ENCODE measurements at regions not wholly inside any gene's neighbourhood (a gene's known extent, or its start where the extent isn't known, plus 50 kb on each side); places are given as distances from the start of the nearest gene placed in this dataset.
A peak's percentile ranks its signal among the peaks of the same experiment; 100 is the strongest.

DNA sequence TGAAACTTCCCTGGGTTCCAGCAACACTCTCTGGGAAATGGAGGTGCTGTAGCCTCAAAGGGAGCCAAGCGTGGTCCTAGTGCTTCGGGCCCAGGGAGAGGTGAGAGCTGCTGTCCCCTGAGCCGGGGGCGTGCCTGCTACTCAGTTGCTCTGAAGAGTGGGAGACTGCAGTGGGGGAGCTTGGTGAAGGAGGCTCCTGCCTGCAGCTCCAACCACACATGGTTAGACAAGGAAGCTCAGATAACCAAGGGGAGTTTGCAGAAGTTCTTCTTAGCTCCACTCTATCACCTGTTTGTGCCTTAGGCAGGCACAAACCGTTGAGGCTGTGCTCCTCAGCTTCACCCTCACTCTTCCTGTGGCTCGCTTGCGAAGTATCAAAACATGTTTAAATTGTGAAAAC is 53.6 kb upstream of the TRPM1 start:
- no peak for FAIRE-seq
- POLR2A ChIA-PET (ENCODE audit: partially characterized antibody): interaction anchor here (0.7 kb wide), 1 partner anchor 296 kb away, joined by 3 read pairs; no protein-coding TSS in a partner anchor

More for the DNA sequence above, 53.6 kb upstream of the TRPM1 start:
- no peak overlapping the region for H3K56ac ChIP-seq (replicated peaks; ENCODE audit: insufficient read length, low read depth, low read length)
- no peak overlapping the region for H3K27ac ChIP-seq (ENCODE audit: low read depth, low read length)
- H3K9ac ChIP-seq (replicated peaks in 1 of 4; ENCODE audit: extremely low read depth in 1 of 4, low read depth in 3 of 4, low read length in 3 of 4): no peak overlapping the region
- H3K9me3 ChIP-seq (ENCODE audit: insufficient read depth in 2 of 2, low read depth in 1 of 2, low read length in 1 of 2): peaks cover 0 to 2% of the 10 kb centered on the region in 2 experiments; a peak in 2 of 4 replicates
- WGBS, 2 experiments (ENCODE audit: extremely low coverage in 1 of 2, insufficient coverage in 1 of 2, insufficient read length in 1 of 2, insufficient replicate concordance in 2 of 2, low coverage in 1 of 2, low lambda C conversion rate in 2 of 2, missing lambda C conversion rate in 1 of 2): 83% methylated on average over 7 of the region's 7 CpGs; no CpG with 5 or more reads in 1 of the 2 experiments
- H2BK20ac ChIP-seq (ENCODE audit: low read length): no peak overlapping the region; the same call in 1 of the 2 replicates
- H2BK120ac ChIP-seq (replicated peaks; ENCODE audit: low read depth, low read length): peak overlapping the region; percentile 92
- no peaks in the 10 kb centered on the region for H4K20me1 ChIP-seq (replicated peaks in 1 of 2; ENCODE audit: control insufficient read depth in 1 of 2, insufficient read depth in 2 of 2, low read length in 2 of 2)
- no peak overlapping the region for H3K4me3 ChIP-seq (ENCODE audit: extremely low read depth in 1 of 4, insufficient read depth in 2 of 4, low read depth in 3 of 4, low read length in 4 of 4)
- H2AFZ ChIP-seq (ENCODE audit: low read length): no peak overlapping the region; the same call in 1 of the 2 replicates
- H3K27me3 ChIP-seq (replicated peaks in 1 of 4; ENCODE audit: control insufficient read depth in 3 of 4, extremely low read depth in 1 of 4, insufficient read depth in 3 of 4, low read length in 3 of 4): no peaks in the 10 kb centered on the region
- no peak for DNase-seq (ENCODE audit: low read depth in 1 of 2, low spot score in 2 of 2)
- H3K4ac ChIP-seq (replicated peaks; ENCODE audit: insufficient read length, low read depth, low read length): peak overlapping the region; percentile 58
- peaks cover 0 to 28% (median 22%) of the 10 kb centered on the region in 4 experiments; a peak in 6 of 7 replicates for H3K4me1 ChIP-seq (replicated peaks in 1 of 4; ENCODE audit: control insufficient read depth in 3 of 4, insufficient read depth in 4 of 4, low read length in 3 of 4)
- H2BK5ac ChIP-seq (ENCODE audit: low read depth, low read length): peak overlapping the region; percentile 77; the same call in 1 of the 2 replicates
- H4K91ac ChIP-seq (replicated peaks; ENCODE audit: insufficient read length, low read length): peak overlapping the region; percentile 94
- H3K18ac ChIP-seq (ENCODE audit: extremely low read depth, low read length): peak overlapping the region; percentile 24; the same call in 1 of the 2 replicates
- TF ChIP-seq RBBP5 (IDR thresholded peaks at IDR 0.05; ENCODE audit: borderline replicate concordance, low read depth, low read length) (no peak), CREB1 (IDR thresholded peaks at IDR 0.05) (no peak), CHD1 (IDR thresholded peaks at IDR 0.05; ENCODE audit: low read depth, low read length) (no peak), NANOG (IDR thresholded peaks at IDR 0.05; ENCODE audit: insufficient read depth, low read depth, low read length, poor library complexity, severe bottlenecking) (no peak), RAD21 (IDR thresholded peaks at IDR 0.05 in 1 of 2, conservative IDR thresholded peaks at IDR 0.05 in 1 of 2; ENCODE audit: low read depth in 2 of 2, low read length in 2 of 2) (no peak), SP2 (IDR thresholded peaks at IDR 0.05; ENCODE audit: low read length) (no peak)
- no peaks in the 10 kb centered on the region for H3K36me3 ChIP-seq (ENCODE audit: control insufficient read depth in 2 of 4, insufficient read depth in 4 of 4, low read length in 3 of 4)
- H2AK5ac ChIP-seq (ENCODE audit: low read depth, low read length): no peak overlapping the region
- CTCF ChIA-PET (ENCODE audit: partially characterized antibody): interaction anchor here (0.7 to 1.6 kb wide), 4 partner anchors 9 to 333 kb away, joined by 3 to 6 read pairs (median 4); no protein-coding TSS in a partner anchor
- no peak overlapping the region for H3K4me2 ChIP-seq (ENCODE audit: insufficient read depth in 1 of 2, low read depth in 2 of 2, low read length in 2 of 2)
- no peaks in the 10 kb centered on the region for H3K79me1 ChIP-seq (ENCODE audit: low read depth, low read length)
- H4K5ac ChIP-seq (ENCODE audit: insufficient read length, low read depth, low read length): peak overlapping the region; percentile 23
- peak overlapping the region; percentile 35; the same call in 1 of the 2 replicates for H2BK12ac ChIP-seq (ENCODE audit: low read depth, low read length)
- peak overlapping the region; percentile 51 for H4K8ac ChIP-seq (ENCODE audit: extremely low read depth, insufficient read depth, low read length)
- no peaks in the 10 kb centered on the region for H3K23me2 ChIP-seq (ENCODE audit: low read depth, low read length)
- H3K79me2 ChIP-seq (ENCODE audit: control insufficient read depth in 1 of 2, insufficient read depth in 2 of 2, low read length in 2 of 2): no peaks in the 10 kb centered on the region
- H3K23ac ChIP-seq (ENCODE audit: insufficient read length): no peak overlapping the region
- peak overlapping the region; percentile 67; the same call in 1 of the 2 replicates for H2BK15ac ChIP-seq (ENCODE audit: low read length)
- H3K14ac ChIP-seq (ENCODE audit: insufficient read length): no peak overlapping the region
